Stimulated activated naive CD8-positive, alpha-beta T cell treated with anti-CD3 and anti-CD28 coated beads, Interleukin-15, Interleukin-2, amounts not matched to agents 100 U/mL and 50 U/mL, for 24 hours (primary cell): ENCODE measurements at regions not wholly inside any gene's neighbourhood (a gene's known extent, or its start where the extent isn't known, plus 50 kb on each side); places are given as distances from the start of the nearest gene placed in this dataset.

Experiments used
- ATAC-seq: fragments of 150-1000 bp; cut with Tn5 transposase; one replicate; pipeline ENCODE4 v1.10.0; 2021
- DNase-seq: peaks from one replicate; pipeline ENCODE4 v3.0.0; 2021

DNA sequence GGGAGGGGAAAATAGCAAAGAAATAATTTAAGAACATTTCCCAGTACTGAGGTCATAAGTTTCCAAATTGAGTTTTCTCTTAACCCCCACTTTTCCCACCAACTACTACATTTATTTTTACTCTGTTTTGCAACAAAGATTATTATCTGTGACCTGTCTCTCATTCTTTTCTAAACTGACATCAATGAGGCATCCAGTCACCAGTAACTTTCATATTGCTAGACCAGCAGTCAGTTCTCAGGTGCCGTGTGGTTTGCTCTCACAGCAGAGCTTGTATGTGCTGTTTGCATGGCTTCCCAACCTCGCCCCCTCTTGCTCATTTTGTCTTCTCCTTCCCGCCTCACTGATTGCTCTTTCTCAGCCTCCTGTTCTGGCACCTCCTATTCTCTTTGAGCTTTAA lies 1091.3 kb downstream of the TBC1D22A start:
- DNase-seq (no peak), ATAC-seq (no peak)

GRCh38 chr22:47851586-47851985 lies 1089.1 kb downstream of the TBC1D22A start:
- ATAC-seq (no peak), DNase-seq (no peak)

DNA sequence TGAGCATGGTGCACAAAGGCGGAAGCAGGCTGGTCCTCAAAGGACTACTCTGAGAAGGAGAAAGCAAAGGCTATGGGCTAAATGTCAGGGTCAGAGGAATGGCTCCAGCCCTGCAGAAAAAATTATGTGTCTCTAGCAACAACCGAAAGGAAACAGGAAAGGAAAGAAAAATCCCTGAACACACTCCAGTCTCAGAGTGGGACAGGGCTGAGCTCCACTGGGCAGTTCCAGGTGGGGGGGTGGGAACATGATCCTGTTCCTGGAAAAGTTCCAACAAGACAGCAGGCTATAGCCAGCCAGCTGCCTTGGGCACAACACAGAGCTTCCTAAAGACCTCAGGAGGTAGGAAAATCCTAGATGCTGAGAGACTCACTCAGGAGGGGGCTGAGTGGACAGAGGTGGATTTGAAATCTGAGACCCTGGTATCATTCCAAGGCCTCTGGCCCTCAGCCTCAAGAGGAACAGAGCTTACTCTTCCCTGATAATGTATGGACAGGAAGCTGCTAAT lies 1088.2 kb downstream of the TBC1D22A start:
- DNase-seq (no peak), ATAC-seq (no peak)

- ATAC-seq (no peak), DNase-seq (no peak)
Observed at GRCh38 chr22:47849576-47849975, 1087.1 kb downstream of the TBC1D22A start.

GRCh38 chr22:47848184-47848920 lies 1085.9 kb downstream of the TBC1D22A start:
- no peak for DNase-seq
- ATAC-seq: no peak

GRCh38 chr22:47847131-47847890 lies 1084.9 kb downstream of the TBC1D22A start:
- DNase-seq (no peak), ATAC-seq (no peak)

GRCh38 chr22:47846206-47846605 lies 1083.8 kb downstream of the TBC1D22A start:
- ATAC-seq: no peak

GRCh38 chr22:47842119-47842518 lies 1079.7 kb downstream of the TBC1D22A start:
- ATAC-seq (no peak), DNase-seq (no peak)

More at GRCh38 chr22:47846206-47846605, 1083.8 kb downstream of the TBC1D22A start:
- no peak for DNase-seq

DNA sequence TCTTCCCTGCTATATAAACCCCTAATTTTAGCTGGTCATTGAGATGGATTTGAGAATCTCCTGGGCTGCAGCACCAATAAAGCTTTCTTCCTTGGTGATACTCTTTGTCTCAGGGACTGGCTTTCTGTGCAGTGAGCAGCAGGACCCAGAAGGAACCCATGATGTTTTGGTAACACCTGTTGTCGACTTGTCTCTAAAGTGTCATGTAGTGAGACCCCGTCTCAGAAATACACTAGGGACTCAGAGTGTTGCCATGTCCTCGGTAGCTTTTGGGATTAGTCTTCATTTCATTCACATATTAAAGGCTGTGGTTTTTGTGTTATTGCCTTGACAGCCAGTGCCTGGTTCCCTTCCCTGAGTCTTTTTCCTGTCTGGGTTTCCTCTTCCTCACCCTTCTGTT lies 1078.7 kb downstream of the TBC1D22A start:
- DNase-seq: no peak

DNA sequence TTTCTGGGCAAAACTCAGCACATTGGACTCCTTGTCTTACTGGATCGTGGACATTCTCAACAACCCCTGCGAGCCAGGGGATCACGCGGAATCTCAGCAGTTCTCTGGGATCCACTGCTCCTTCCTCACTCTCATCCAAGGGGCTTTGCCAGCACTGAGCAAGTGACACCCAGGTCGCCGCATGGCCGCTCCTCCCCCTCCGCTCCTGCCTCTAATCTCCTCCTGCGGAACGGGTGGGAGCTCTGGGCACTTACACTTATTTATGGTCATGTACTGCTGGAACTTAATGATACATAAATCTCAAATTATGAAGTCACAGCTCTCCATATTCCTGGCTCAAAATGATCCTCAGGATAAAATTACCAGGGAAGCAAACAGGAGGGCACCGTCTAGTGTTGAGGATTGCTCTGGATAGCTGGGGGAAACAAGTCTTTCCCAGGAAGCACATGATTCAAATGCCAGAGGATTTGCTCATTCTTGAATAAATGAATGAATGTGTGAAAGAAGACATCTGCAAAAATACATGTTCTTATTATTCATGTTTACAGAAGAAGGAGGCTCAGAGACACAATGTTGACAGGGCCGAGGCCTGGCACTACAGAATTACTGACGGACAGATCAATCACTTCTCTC lies 1077.3 kb downstream of the TBC1D22A start:
- DNase-seq (no peak), ATAC-seq (no peak)

More for the DNA sequence above, 1078.7 kb downstream of the TBC1D22A start:
- ATAC-seq: no peak

DNA sequence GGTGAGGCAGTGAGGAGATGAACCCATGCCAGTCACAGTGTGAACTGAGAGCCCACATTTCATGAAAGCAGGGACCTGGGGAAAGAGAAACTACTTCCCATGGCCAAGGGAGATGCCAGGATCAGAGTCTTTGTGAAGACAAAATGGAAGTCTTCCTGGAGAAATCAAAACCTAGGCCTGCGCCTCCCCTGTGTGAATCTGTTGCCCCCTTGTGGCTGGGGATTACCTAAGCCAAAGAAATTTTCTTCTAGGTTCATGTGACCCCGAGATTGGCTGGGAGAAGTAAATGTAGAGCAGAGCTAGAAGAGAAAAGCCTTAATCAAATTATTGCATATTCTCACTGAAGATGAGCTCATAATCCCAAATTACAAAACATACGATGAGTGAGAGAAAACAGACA lies 1075.3 kb downstream of the TBC1D22A start:
- ATAC-seq (no peak), DNase-seq (peak; percentile 13)

DNA sequence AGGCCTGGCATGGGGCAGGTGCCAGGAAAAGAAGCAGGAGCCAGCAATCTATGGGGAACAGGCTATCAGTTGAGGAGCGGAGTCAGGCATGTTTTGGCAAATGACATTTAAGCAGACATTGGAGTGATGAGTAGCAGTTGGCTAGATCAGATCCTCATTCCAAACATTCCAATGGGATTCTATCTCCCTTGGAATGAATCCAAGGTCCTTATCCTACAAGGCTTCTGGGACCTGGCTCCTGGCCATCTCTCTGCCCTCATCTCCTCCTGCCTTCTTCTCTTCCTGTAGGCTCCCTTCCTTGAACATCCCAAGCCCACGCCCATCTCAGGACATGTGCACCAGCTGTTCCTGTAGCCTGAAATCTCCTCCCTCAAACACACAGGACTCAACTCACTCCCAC lies 1074.5 kb downstream of the TBC1D22A start:
- DNase-seq (no peak), ATAC-seq (no peak)

- DNase-seq: no peak
Observed at GRCh38 chr22:47835726-47836125, 1073.3 kb downstream of the TBC1D22A start.

DNA sequence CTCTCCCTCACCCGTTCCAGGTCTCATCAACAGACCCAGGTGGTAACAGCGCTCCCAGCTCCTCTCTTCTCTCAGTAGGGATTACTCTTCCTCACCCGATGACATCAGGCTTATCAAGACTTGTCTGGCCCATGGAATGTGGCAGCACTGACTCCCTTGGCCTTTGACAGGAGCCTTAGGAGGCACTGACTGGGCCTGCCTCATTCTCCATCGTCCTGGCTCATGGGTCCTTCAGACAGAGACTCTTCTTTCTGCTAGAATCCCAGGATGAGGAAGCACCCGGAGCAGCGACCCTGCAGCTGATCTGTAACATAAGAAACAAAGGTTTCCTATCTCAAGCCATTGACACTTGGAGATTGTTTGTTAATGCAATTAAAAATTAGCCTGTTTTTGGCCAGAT lies 1063.6 kb downstream of the TBC1D22A start:
- DNase-seq (no peak), ATAC-seq (no peak)

More at GRCh38 chr22:47835726-47836125, 1073.3 kb downstream of the TBC1D22A start:
- no peak for ATAC-seq

DNA sequence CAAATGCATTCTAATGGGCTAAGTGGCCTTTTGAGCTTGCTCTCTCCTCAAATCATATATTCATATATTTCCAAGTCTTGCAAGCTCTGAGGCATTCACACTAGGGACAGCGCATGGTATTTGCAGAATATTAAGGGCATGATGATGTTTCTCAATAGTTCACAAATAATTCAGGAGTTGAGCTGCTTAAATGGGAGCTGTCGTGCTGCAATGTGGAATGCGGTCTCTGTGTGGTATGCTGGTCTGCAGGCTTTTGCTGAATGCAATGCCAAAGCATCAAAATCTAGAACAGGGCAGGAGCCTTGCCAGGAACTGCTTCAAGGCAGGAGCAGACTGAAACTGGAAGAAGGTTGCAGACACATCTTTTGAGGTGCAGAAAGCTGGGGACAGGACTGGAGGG lies 1060.0 kb downstream of the TBC1D22A start:
- DNase-seq (no peak), ATAC-seq (no peak)

DNA sequence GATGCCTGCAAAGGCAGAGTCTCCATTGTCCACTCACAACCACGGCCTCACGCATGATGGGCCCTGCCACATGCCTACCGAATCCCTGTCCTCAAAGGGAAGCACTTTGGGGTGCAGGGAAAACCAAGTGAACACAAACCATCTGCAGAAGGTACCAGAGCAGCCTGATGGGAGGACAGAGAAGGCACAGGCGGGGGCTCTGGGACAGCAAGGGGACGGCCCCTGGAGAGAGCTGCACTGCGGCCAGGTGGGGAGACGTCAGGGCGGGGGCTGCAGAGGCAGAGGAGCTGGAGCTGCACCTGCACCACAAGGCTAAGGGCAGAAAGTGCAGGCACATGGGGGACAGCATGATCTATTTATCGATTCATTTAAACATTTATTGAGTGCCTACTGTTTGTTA lies 1056.0 kb downstream of the TBC1D22A start:
- no peak for ATAC-seq
- DNase-seq: no peak

DNA sequence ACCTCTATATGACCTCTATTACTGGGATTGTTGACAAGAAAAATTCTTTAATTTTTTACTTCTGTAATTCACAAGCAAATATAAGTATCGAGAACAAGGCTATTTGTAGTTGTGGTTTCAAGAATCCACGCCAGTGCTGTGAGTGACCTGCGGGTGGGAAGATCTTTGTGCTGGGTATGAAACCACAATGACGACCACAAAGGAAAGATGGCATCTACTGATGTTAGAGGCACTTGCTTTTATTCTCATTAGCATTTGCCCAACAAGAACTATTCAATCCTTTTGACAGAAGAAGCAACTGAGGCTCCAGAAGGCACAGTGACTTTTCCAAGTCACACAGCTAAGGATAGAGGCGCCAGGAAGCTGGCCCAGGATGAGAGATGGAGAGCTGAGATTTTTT lies 1054.9 kb downstream of the TBC1D22A start:
- DNase-seq (no peak), ATAC-seq (no peak)

DNA sequence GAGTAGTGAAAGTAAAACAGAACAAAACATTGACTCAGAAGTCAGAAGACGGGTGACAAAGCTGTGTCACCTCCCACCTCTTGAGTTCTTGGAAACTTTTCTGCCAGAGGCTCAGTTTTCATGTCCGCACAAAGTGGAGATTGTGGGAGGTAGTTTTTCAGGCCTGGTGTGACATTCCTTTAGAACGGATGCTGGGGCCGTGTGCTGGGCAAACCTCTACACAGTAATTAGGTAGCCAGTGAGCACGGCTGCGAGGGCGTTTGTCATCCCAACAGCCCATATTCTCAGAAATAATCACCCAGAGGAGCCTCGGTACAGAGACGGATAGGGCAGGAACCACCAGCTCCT lies 1054.4 kb downstream of the TBC1D22A start:
- no peak for DNase-seq

GRCh38 chr22:47816121-47816862 lies 1053.8 kb downstream of the TBC1D22A start:
- ATAC-seq (no peak), DNase-seq (no peak)

More for the DNA sequence above, 1054.4 kb downstream of the TBC1D22A start:
- ATAC-seq: no peak

DNA sequence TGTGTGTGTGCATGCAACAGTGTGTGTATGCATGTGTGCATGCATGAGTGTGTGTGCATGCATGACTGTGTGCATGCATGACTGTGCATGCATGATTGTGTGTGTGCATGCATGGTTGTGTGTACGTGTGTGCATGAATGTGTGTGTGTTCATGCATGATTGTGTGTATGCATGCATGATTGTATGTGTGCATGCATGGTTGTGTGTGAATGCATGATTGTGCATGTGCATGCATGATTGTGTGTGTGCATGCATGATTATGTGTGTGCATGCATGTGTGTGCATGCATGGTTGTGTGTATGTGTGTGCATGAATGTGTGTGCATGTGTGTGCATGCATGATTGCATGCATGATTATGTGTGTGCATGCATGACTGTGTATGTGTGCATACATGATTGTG lies 1052.0 kb downstream of the TBC1D22A start:
- no peak for DNase-seq
- no peak for ATAC-seq

DNA sequence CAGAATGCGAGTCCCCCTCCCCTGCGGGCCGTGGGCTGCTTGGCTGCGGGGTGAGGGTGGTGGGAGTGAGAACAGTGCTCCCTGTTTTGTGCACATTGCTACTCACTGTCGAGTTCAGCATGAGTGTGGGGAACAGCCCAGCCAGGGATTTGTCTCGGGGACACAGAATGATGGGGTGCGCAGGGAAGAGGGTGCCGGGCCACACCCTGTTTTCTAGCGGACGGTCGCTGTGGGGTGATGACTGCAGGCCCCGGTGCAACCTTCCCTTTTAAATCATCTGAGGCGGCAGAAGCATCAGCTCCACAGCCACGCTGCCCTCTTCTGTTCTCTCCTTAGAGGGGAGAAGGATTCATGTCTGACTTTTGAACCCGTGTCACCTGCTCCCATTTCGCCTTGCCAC lies 1051.2 kb downstream of the TBC1D22A start:
- DNase-seq: no peak
- ATAC-seq: no peak

GRCh38 chr22:47811971-47812370 lies 1049.5 kb downstream of the TBC1D22A start:
- DNase-seq (no peak), ATAC-seq (no peak)
